ENCODE measurements at regions not wholly inside any gene's neighbourhood (a gene's known extent, or its start where the extent isn't known, plus 50 kb on each side); places are given as distances from the start of the nearest gene placed in this dataset.
A peak's percentile ranks its signal among the peaks of the same experiment; 100 is the strongest.

GRCh38 chr9:89732295-89732938 is 127.6 kb downstream of the GADD45G start:
- H3F3A ChIP-seq (ENCODE audit: insufficient read depth, low read length) = no peaks in the 10 kb centered on the region
- H3K9me3 ChIP-seq (replicated peaks; ENCODE audit: insufficient read depth, low read length) = no peaks in the 10 kb centered on the region
- no peak overlapping the region for H3K9ac ChIP-seq (ENCODE audit: low read length)
- H3K79me2 ChIP-seq (ENCODE audit: low read length) = no peaks in the 10 kb centered on the region
- no peaks in the 10 kb centered on the region for H4K20me1 ChIP-seq (ENCODE audit: insufficient read depth, low read length)
- peaks cover 13% of the 10 kb centered on the region; the same call in 1 of the 2 replicates for H3K4me1 ChIP-seq (ENCODE audit: low read length)
- H3K9me2 ChIP-seq (replicated peaks; ENCODE audit: insufficient read depth, low read length) = no peaks in the 10 kb centered on the region
- no peak overlapping the region for H3K4me3 ChIP-seq (ENCODE audit: low read length)
- TF ChIP-seq CTCF (IDR thresholded peaks at IDR 0.05; ENCODE audit: low read length) (no peak), EZH2 (optimal IDR thresholded peaks at IDR 0.05; ENCODE audit: low read depth, low read length) (no peak), EZH2phosphoT487 (IDR thresholded peaks at IDR 0.05; ENCODE audit: low read length) (no peak)
- DNase-seq = no peak
- no peak overlapping the region for H2AFZ ChIP-seq (ENCODE audit: low read length)
- H3K27ac ChIP-seq (ENCODE audit: low read length) = no peak overlapping the region
- H3K4me2 ChIP-seq (ENCODE audit: low read depth, low read length) = peak overlapping the region; percentile 0; the same call in 1 of the 2 replicates
- H3K27me3 ChIP-seq (replicated peaks; ENCODE audit: insufficient read depth, low read length) = 0 out of 2 replicates have a peak, but pooled peaks cover 6% of the 10 kb centered on the region
- no peaks in the 10 kb centered on the region for H3K36me3 ChIP-seq (replicated peaks; ENCODE audit: insufficient read depth, low read length)

- no peak overlapping the region for H3K4me3 ChIP-seq (ENCODE audit: low read length)
- 0 out of 2 replicates have a peak, but pooled peaks cover 6% of the 10 kb centered on the region for H3K27me3 ChIP-seq (replicated peaks; ENCODE audit: insufficient read depth, low read length)
- H3F3A ChIP-seq (ENCODE audit: insufficient read depth, low read length) = no peaks in the 10 kb centered on the region
- H4K20me1 ChIP-seq (ENCODE audit: insufficient read depth, low read length) = no peaks in the 10 kb centered on the region
- no peaks in the 10 kb centered on the region for H3K9me3 ChIP-seq (replicated peaks; ENCODE audit: insufficient read depth, low read length)
- H2AFZ ChIP-seq (ENCODE audit: low read length) = no peak overlapping the region
- H3K4me1 ChIP-seq (ENCODE audit: low read length) = peaks cover 13% of the 10 kb centered on the region; the same call in 1 of the 2 replicates
- no peak overlapping the region for H3K27ac ChIP-seq (ENCODE audit: low read length)
- H3K9ac ChIP-seq (ENCODE audit: low read length) = no peak overlapping the region
- TF ChIP-seq CTCF (IDR thresholded peaks at IDR 0.05; ENCODE audit: low read length) (no peak), EZH2 (optimal IDR thresholded peaks at IDR 0.05; ENCODE audit: low read depth, low read length) (no peak), EZH2phosphoT487 (IDR thresholded peaks at IDR 0.05; ENCODE audit: low read length) (no peak)
- no peaks in the 10 kb centered on the region for H3K9me2 ChIP-seq (replicated peaks; ENCODE audit: insufficient read depth, low read length)
- H3K4me2 ChIP-seq (ENCODE audit: low read depth, low read length) = no peak overlapping the region
- H3K36me3 ChIP-seq (replicated peaks; ENCODE audit: insufficient read depth, low read length) = no peaks in the 10 kb centered on the region
- DNase-seq = no peak
- H3K79me2 ChIP-seq (ENCODE audit: low read length) = no peaks in the 10 kb centered on the region
Observed at GRCh38 chr9:89732939-89733324, 128.1 kb downstream of the GADD45G start.

- Histone ChIP-seq H3F3A (ENCODE audit: insufficient read depth, low read length) (no peaks in the 10 kb centered on the region), H2AFZ (ENCODE audit: low read length) (no peak overlapping the region)
- TF ChIP-seq EZH2 (optimal IDR thresholded peaks at IDR 0.05; ENCODE audit: low read depth, low read length) = no peak
- no peak for TF ChIP-seq EZH2phosphoT487 (IDR thresholded peaks at IDR 0.05; ENCODE audit: low read length)
- TF ChIP-seq CTCF (IDR thresholded peaks at IDR 0.05; ENCODE audit: low read length) = no peak
Observed at GRCh38 chr9:89734600-89735041, 129.8 kb downstream of the GADD45G start.

More at GRCh38 chr9:89734600-89735041, 129.8 kb downstream of the GADD45G start:
- H3K27ac ChIP-seq (ENCODE audit: low read length) = no peak overlapping the region
- no peak for DNase-seq
- no peaks in the 10 kb centered on the region for H3K79me2 ChIP-seq (ENCODE audit: low read length)
- no peaks in the 10 kb centered on the region for H3K9me3 ChIP-seq (replicated peaks; ENCODE audit: insufficient read depth, low read length)
- H3K4me1 ChIP-seq (ENCODE audit: low read length) = peaks cover 13% of the 10 kb centered on the region; the same call in 1 of the 2 replicates
- 0 out of 2 replicates have a peak, but pooled peaks cover 6% of the 10 kb centered on the region for H3K27me3 ChIP-seq (replicated peaks; ENCODE audit: insufficient read depth, low read length)
- no peak overlapping the region for H3K4me2 ChIP-seq (ENCODE audit: low read depth, low read length)
- H3K4me3 ChIP-seq (ENCODE audit: low read length) = no peak overlapping the region
- no peaks in the 10 kb centered on the region for H4K20me1 ChIP-seq (ENCODE audit: insufficient read depth, low read length)
- H3K9ac ChIP-seq (ENCODE audit: low read length) = no peak overlapping the region
- no peaks in the 10 kb centered on the region for H3K36me3 ChIP-seq (replicated peaks; ENCODE audit: insufficient read depth, low read length)
- no peaks in the 10 kb centered on the region for H3K9me2 ChIP-seq (replicated peaks; ENCODE audit: insufficient read depth, low read length)
